HG03565 (cell line): ENCODE measurements at regions not wholly inside any gene's neighbourhood (a gene's known extent, or its start where the extent isn't known, plus 50 kb on each side); places are given as distances from the start of the nearest gene placed in this dataset.
A peak's percentile ranks its signal among the peaks of the same experiment; 100 is the strongest.
"Not testable (repeated sequence)": the region's sequence is repeated elsewhere in the genome, so short reads cannot be mapped to it uniquely, and the experiment has no call there.

Source experiments
- ATAC-seq: cut with Tn5 transposase; IDR thresholded peaks from one replicate; pipeline ENCODE4 v1.9.1; 2021; ENCODE audit warnings: mild to moderate bottlenecking, moderate library complexity; ENCODE audit not compliant: unreplicated experiment

DNA sequence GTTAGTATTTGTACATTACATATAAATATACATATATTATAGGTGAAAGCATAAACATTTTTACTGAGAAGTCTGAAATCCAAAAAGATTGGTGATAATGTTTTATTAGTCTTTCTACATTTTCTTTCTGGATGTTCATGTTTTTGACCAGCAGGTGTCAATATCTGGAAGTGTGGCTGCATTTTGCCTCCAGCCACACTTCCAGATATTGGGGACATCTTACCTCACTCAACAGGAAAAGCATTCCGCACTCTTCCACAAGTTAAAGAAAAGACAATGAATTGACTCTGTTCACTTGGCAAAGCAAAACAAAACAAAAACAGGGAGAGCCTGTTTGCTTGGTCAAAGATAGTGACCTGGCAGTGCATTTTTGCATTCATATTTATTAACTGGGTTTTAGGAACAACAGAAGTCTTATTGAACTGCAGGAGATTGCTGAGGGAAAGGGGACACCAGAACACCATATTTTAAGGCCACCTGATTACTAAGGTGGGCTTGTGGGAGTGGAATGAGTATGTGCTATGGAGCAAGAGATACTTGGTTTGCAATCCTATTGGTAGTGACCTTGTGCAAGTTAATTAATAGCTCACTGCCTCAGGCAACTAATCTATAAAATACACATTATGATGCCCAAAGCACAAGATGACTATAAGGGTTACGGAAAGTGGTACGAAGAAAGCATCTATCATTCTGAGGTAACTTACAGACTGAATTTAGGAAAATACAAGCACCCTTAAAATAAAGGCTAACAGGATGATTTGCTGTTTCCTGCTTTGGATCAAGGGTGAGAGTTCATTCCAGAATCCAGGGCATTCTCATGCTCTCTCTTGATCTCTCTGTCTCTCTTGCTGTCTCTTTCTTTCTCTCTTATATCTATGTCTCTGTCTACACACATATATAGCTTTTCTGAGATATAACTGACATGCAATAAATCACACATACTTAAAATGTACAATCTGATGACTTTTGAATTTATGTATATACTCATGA is 389.9 kb upstream of the EMCN start:
- no peak for ATAC-seq

DNA sequence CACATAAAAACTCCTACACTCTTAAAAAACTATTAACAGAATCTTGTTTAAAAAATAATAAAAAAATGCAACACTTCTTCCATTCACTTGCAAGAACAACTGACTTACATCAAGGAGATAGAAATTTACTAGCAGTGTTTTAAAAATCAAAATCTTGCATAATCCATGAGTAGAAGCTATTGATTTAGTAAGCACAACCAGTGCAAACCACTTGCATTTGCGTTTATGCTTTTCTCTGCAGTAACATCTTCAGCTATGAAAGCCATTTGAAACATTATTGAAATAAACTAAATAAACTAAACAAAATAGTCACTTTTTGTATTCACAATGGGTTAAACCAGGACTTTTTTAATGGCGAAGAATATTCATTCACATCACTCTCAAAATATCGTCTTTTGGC is 389.2 kb upstream of the EMCN start:
- no peak for ATAC-seq

DNA sequence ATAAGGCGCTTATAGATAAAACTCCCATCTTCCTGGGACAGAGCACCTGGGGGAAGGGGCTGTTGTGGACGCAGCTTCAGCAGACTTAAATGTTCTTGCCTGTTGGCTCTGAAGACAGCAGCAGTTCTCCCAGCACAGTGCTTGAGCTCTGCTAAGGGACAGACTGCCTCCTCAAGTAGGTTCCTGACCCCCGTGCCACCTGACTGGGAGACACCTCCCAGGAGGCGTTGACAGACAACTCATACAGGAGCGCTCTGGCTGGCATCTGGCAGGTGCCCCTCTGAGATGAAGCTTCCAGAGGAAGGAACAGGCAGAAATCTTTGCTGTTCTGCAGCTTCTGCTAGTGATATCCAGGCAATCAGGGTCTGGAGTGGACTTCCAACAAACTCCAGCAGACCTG is 383.1 kb upstream of the EMCN start:
- ATAC-seq, result not testable (repeated sequence)

DNA sequence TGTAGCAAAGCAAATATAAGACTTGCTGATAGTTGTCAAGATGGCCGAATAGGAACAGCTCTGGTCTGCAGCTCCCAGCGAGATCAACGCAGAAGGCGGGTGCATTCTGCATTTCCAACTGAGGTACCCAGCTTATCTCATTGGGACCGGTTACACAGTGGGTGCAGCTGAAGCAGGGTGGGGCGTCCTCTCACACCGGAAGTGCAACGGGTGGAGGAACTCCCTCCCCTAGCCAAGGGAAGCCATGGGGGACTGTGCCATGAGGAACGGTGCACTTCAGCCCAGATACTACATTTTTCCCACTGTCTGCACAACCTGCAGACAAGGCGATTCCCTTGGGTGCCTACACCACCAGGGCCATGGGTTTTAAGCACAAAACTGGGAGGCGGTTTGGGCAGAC is 382.3 kb upstream of the EMCN start:
- ATAC-seq, result no peak

DNA sequence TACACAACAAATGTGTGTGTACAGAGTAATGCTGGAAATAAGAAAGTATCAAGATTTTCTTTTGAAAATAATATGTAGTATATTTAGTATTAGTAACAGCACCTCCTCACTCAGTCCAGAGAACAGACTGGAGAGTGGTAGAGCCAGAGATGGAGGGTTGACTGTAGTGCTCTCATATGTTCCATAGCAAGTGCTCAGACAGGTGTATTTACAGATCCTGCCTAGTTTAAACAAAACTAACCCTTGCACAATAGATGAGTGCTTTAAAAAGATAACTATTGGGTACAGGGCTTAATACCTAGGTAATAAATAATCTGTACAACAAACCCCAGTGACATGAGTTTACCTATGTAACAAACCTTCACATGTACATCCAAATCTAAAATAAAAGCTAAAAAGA is 381.0 kb upstream of the EMCN start:
- ATAC-seq, result no peak

DNA sequence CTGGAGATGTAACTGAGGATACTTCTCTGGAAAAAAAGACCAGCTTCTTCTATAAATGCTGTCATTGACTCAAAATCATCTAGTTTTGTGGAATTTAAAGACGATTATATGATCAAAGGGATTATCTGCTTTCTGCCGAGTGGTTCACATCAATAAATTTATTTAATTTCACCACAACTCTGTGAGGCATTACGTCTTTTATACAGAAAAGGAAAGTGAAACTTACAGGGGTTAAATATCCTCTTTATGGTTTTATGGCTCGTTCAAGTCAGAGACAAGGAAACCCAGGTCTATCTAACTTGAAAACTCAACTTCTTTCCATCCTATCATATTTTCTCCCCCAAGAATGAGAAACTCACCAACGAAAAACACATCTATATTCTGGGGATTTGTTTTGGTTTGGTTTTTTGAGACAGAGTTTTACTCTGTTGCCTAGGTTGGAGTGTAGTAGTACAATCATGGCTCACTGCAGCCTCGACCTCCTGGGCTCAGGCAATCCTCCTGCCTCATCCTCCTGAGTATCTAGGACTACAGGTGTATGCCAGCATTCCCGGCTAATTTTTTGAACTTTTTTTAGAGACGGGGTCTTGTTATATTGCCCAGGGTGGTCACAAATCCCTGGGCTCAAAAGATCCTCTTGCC is 377.9 kb upstream of the EMCN start:
- ATAC-seq, result peak; percentile 88

DNA sequence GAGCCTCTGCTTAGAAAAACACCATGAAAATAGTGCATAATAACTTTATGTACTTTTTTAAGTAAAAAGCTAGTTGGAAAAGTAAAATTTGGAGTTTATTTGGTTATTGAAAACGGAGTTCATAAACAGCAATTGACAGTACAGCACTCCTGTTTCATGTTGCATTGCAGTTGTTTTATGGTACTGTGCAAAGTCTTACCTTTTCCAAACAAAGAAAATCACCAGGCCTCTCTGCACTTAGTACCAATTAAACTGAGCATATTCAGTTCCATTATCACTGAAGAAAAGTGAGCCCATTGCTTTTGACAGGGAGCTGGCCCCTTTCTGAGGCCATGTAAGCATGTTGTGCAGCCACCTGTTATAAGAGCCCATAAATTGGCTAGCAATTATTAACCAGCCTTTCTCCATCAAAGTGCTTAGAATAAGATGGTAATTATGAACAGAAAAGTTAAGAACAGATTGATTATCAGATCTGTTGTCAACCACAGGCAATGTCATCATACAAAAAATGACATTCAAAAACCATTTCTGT is 376.6 kb upstream of the EMCN start:
- no peak for ATAC-seq

DNA sequence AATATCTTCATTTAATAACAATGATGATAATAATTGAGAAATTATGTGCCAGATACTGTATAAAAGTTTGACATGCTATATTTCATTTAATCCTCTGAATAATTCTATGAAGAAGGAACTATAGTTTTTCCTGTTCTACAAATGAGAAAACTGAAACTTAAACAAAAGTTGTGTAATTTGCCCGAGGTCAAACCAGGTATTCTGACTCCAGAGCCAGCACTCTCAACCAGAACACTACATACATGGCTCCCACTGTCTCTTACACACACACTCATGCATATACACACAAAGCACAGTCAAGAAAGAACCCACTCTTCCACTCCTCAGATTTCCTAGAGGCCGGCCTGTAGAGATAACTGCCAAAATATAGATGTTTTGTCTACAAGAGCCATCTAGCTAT is 374.0 kb upstream of the EMCN start:
- ATAC-seq, result no peak

DNA sequence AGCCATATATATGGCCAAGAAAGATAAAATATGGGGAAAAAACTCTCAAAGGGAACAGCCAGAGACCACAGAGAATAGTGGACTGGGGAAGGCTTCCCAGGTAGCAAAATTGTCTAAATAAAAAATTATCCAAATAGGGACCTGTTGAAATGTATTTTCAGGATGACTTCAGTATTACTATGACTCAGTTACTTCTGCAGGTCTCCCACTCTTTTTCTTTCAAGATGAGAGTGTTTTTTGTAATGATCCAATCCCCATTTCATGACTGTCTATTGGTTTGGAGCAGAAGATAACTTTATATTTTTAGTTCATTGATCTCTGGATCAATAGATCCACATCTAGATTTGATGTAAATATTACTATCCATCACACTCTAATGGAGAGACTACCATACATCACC is 372.1 kb upstream of the EMCN start:
- no peak for ATAC-seq

DNA sequence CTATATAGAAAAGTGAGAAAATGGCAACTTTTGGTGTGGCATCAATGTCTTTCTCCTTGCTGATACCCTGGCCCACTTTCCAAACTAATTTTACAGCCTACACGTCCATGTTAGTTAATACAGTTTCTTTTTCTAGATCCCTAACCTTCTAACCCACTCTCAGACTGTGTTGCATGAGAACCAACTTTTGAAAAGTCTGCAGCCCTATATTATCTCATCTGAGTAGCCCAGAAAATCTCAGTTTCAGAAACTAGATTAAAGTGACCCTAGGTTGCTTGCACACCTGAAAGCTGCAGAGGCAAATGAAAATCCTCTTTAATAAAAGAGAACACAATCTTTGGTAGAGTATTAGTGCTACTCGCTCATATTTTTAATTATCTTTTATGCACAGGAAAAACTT is 371.6 kb upstream of the EMCN start:
- ATAC-seq, result peak; percentile 82

DNA sequence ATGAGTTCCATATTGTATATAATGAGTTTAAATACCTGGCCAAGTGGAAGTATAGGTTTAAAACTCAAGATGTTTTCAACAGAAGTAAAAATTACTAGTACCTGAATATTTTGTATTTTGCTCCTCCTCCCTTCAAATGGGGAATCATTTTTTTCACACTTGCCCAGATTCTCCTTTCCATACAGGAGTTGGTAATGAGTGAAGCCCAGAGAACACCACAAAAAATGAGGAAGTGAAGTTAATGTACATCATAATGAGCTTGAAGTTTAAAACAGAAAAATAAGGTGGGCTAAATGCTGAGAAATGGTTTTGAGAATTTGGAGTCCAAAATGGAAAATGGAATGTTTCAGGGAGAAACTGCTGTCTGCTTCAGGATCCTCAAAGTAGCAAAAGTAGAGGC is 364.8 kb upstream of the EMCN start:
- ATAC-seq, result no peak

DNA sequence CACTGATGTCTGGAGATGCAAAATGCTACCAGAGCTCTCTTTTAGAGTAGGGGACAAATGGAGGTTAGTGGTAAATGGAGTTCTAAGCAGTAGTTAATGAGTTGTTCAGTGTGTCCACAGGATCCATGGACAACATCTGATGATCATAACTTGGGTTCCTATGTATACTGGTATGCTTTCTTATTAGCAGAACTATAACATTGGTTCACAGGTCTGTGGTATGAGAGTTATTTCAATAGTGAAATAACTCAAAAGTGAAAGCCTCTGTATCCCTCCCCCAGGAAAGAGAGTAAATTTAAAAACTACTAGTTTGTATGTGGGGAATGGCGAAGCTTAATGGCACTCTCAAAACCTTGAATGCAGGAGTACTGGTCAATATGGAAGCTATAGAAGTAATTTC is 363.5 kb upstream of the EMCN start:
- ATAC-seq, result no peak

DNA sequence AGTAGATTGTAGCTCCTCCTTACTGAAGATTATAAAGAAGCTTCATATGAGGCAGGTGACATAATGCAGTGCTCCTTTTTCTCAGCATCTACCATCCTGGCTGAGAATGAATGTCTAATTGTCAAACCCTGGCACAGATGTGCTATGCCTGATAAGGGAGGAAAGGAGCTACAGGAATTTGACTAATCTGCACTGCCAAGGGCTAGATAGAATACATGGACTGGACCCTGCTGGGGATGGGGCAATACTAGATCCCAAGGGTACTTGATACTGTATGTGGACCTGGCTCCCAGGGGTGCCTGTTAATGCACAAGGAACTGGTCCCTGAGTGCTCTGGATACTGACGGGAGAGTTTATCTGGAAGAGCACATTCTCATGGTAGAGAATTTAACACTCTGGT is 362.2 kb upstream of the EMCN start:
- no peak for ATAC-seq

DNA sequence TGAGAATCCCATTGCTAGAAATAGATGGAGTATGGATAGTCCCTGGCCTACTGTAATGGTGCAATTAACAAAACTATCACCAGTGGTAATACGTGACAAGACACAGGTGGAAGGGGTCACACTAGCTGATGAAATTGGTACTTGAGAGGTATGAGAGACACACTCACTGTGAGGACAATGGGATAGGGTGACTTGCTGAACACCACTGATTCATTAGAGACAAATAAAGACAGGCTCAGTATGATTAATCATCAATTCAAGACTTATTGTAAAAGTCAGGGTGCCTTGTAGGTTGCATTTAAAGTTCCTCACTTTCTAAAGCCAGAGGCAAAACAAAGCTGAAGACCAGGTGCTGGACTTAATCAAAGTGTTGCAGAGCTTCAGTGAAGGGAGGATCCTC is 361.6 kb upstream of the EMCN start:
- no peak for ATAC-seq

DNA sequence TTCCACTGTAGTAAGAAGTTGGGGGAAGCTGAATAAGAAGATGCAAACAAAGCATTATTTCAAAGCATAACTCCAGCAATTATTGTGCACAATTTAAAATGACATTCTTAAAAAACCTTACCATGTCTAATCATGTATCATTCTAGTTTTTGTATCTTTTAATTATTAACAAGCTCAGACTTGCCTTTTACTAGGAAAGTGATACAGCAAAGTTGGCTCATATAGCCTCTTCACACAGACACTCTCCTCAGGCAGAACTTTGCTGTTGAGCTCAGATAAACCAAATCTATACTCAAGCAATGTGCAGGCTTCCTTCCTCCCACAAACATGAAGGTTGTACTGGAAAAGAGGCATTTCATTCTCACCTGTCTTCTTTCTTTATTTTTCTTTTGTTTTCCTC is 358.7 kb upstream of the EMCN start:
- no peak for ATAC-seq

DNA sequence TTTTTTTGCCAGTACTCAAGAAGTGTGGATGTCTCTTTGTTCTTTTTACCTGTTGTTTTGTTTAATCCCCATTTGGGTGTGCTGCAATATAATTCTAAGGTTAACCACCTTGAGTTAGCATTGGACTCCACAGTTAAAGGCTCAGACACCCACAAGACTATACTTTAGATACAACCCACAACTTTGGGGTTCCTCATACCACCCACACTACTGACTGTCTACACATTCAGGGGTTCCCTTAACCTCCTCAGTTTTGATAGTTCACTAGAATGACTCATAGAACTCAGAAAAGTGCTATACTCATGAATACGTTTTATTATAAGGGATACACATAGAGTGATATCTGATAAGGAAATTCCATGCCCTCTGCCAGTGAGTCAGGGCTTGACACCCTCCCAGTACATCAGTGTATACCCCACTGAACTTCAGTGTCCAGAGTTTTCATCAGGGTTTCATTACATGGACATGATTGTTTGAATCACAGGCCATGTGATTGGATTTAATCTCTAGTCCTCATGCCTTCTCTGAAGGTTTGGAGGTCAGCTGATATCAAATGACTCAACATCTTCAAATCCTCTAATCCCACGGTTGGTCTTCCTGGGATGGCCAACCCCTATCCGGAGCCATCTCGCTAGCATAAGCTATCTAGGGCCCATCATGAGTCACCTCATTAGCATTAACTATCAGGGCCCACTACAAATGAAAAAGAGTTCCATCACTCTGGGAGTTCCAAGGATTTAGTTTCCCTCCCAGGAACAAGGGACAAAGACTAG is 357.7 kb upstream of the EMCN start:
- ATAC-seq, result no peak

DNA sequence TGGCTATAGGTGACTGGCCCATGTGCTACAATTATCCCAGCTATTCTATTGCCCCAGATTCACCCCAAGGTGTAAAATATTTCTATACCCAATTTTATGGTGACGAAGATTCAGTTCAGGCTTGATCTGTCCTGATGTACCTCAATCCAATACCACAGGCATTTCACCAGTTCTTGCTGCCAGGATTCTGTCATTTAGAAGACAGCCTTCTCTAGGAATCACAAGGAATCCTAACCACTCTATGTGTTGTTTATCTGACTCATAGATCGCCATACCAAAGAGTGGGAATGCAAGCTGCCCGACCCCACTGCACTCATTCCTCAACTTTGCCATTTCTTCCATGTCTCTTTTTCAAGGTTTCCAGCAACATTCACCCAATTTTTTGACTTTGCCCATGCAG is 355.0 kb upstream of the EMCN start:
- ATAC-seq, result no peak

DNA sequence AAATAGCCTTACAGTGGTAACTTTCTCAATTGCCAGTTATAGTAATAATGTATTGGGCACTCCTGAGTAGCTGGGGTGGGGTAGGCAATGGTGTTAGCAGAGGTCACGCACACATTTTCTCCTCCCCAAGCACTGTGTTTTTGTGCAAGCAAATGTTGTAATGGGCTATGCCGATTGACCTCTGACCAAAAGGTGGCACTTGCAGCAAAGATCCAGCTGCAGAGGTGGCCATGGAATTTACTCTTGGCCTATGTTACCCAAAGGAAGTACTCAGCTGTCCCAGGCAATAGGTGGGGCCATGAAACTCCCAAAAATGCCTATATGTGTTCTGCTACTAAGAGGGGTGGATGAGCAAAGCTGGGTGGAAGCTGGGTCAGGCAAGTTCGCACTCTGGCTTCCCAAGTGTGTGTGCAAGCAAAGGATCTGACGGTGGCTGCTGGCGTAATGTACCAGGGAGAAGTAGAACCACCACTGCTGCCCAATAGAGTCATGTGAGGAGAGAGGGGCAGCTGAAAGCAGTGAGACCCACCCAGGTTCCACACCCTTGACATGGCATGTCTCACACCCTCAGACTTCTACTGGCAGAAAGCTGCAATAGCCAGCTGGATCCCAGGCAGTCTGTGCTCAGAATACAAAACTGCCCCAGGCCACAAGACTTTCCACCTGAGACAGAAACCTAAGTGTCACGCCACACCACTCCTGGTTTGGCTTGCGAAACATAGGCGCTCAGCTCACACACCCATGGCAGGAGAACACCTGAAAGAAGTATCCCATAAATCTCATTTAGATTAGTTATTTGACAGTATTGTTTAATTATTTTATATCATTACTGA is 353.3 kb upstream of the EMCN start:
- ATAC-seq, result no peak

DNA sequence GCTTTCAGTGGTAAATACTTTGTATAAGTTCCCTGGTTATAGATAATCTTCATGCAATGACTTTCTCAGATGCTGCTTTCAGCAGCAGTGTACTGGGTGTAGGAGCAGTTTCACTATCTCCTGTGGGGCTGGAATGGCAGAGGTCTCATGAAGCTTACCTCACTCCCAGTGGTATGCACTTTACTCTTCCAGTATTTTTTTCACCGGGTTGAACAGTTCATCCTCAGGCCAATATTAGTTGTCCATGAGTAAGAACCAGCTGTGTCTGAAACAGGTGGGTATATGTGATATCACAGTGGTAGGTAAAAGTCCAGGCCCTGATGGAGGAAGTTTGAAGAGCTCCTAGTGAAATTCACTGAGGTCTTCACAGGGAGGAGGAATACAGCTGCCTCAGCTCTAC is 351.5 kb upstream of the EMCN start:
- no peak for ATAC-seq

DNA sequence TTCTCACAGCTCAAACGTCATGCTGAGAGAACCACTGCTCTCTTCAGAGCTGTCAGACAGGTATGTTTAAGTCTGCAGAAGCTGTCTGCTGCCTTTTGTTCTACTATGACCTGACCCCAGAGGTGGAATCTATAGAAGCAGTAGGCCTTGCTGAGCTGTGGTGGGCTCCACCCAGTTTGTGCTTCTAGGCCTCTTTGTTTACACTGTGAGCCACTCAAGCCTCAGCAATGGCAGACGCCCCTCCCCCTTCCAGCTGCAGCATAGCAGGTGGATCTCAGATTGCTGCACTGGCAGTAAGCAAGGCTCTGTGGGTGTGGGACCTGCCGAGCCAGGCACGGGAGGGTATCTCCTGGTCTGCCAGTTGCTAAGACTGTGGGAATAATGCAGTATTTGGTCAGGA is 350.5 kb upstream of the EMCN start:
- ATAC-seq, result not testable (repeated sequence)

DNA sequence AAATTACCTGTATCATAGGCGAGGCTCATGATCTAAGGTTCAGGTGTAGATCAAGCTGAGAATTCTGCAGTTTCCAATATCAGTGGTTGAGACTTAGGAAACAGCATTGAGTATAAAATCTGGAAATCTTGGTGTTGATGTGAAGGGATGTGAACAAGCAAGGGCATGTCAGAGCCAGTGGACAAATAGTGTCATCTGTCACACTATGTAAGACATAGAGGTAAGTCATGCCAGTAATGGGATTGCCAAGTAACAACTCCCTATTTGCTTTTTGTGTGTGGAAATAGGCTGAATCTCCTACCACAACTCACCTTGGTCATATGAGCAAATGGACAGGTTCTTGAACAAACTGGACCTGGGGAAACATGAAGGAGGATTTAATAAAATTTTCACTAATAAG is 334.5 kb upstream of the EMCN start:
- no peak for ATAC-seq
